Mammary epithelial cell (primary cell): ENCODE measurements at regions not wholly inside any gene's neighbourhood (a gene's known extent, or its start where the extent isn't known, plus 50 kb on each side); places are given as distances from the start of the nearest gene placed in this dataset.

ENCODE experiments used
- CTCF ChIP-seq, 2 donors: IDR thresholded peaks in 1 of 2; conservative IDR thresholded peaks in 1 of 2; 2 replicates each; pipeline ENCODE4 v1.5.1; 2011 to 2012; ENCODE audit warnings: inconsistent platforms in 2 of 2, low read length in 2 of 2, mild to moderate bottlenecking in 2 of 2, control low read depth in 1 of 2, low read depth in 1 of 2; ENCODE audit not compliant: insufficient read depth in 1 of 2; ENCODE audit errors: extremely low read depth in 1 of 2
- EZH2 ChIP-seq: IDR thresholded peaks from 2 replicates; pipeline ENCODE4 v1.6.1; 2012; ENCODE audit warnings: low read length, inconsistent platforms, borderline replicate concordance

- TF ChIP-seq CTCF (conservative IDR thresholded peaks at IDR 0.05 in 1 of 2, IDR thresholded peaks at IDR 0.05 in 1 of 2; ENCODE audit: extremely low read depth in 1 of 2, insufficient read depth in 1 of 2, low read depth in 1 of 2, low read length in 2 of 2) (no peak), EZH2 (no peak)
These were observed 220.2 kb downstream of the ARHGAP12 start for GRCh38 chr10:31708474-31708873.
